ENCODE measurements at regions not wholly inside any gene's neighbourhood (a gene's known extent, or its start where the extent isn't known, plus 50 kb on each side); places are given as distances from the start of the nearest gene placed in this dataset.
"Not testable (repeated sequence)": the region's sequence is repeated elsewhere in the genome, so short reads cannot be mapped to it uniquely, and the experiment has no call there.

- no peaks in the 10 kb centered on the region for H3K36me3 ChIP-seq (ENCODE audit: control insufficient read depth in 5 of 5, insufficient read depth in 5 of 5, low read length in 5 of 5)
- H3K4me3 ChIP-seq (ENCODE audit: low read depth in 1 of 5, low read length in 5 of 5) = no peak overlapping the region
- no peak overlapping the region for H3K9ac ChIP-seq (ENCODE audit: low read length in 5 of 5)
- H3K27ac ChIP-seq (ENCODE audit: low read depth, low read length) = no peak overlapping the region
- H3K4me1 ChIP-seq (ENCODE audit: control insufficient read depth in 5 of 5, insufficient read depth in 5 of 5, low read length in 5 of 5) = no peaks in the 10 kb centered on the region
- no peaks in the 10 kb centered on the region for H3K27me3 ChIP-seq (ENCODE audit: control insufficient read depth in 5 of 5, insufficient read depth in 4 of 5, low read length in 5 of 5)
- no peaks in the 10 kb centered on the region for H3K9me3 ChIP-seq (ENCODE audit: control insufficient read depth in 5 of 5, low read length in 5 of 5)
Measured at GRCh38 chr10:109737009-109737408, 186.3 kb downstream of the XPNPEP1 start.

GRCh38 chr10:109735776-109736175, 187.5 kb downstream of the XPNPEP1 start:
- Histone ChIP-seq H3K27me3 (ENCODE audit: control insufficient read depth in 5 of 5, insufficient read depth in 4 of 5, low read length in 5 of 5) (no peaks in the 10 kb centered on the region), H3K4me1 (ENCODE audit: control insufficient read depth in 5 of 5, insufficient read depth in 5 of 5, low read length in 5 of 5) (no peaks in the 10 kb centered on the region), H3K36me3 (ENCODE audit: control insufficient read depth in 5 of 5, insufficient read depth in 5 of 5, low read length in 5 of 5) (no peaks in the 10 kb centered on the region), H3K4me3 (ENCODE audit: low read depth in 1 of 5, low read length in 5 of 5) (no peak overlapping the region), H3K27ac (ENCODE audit: low read depth, low read length) (no peak overlapping the region), H3K9me3 (ENCODE audit: control insufficient read depth in 5 of 5, low read length in 5 of 5) (no peaks in the 10 kb centered on the region), H3K9ac (ENCODE audit: low read length in 5 of 5) (no peak overlapping the region)

- Histone ChIP-seq H3K27me3 (ENCODE audit: control insufficient read depth in 5 of 5, insufficient read depth in 4 of 5, low read length in 5 of 5) (no peaks in the 10 kb centered on the region), H3K9me3 (ENCODE audit: control insufficient read depth in 5 of 5, low read length in 5 of 5) (no peaks in the 10 kb centered on the region), H3K4me3 (ENCODE audit: low read depth in 1 of 5, low read length in 5 of 5) (no peak overlapping the region), H3K36me3 (ENCODE audit: control insufficient read depth in 5 of 5, insufficient read depth in 5 of 5, low read length in 5 of 5) (no peaks in the 10 kb centered on the region), H3K4me1 (ENCODE audit: control insufficient read depth in 5 of 5, insufficient read depth in 5 of 5, low read length in 5 of 5) (no peaks in the 10 kb centered on the region), H3K27ac (ENCODE audit: low read depth, low read length) (no peak overlapping the region), H3K9ac (ENCODE audit: low read length in 5 of 5) (no peak overlapping the region)
Measured at GRCh38 chr10:109732254-109732965, 190.9 kb downstream of the XPNPEP1 start.

GRCh38 chr10:109729895-109730294, 193.4 kb downstream of the XPNPEP1 start:
- not testable (repeated sequence) for H3K27ac ChIP-seq (ENCODE audit: low read depth, low read length); H3K36me3 ChIP-seq (ENCODE audit: control insufficient read depth in 5 of 5, insufficient read depth in 5 of 5, low read length in 5 of 5); H3K9ac ChIP-seq (ENCODE audit: low read length in 5 of 5); H3K27me3 ChIP-seq (ENCODE audit: control insufficient read depth in 5 of 5, insufficient read depth in 4 of 5, low read length in 5 of 5); H3K4me1 ChIP-seq (ENCODE audit: control insufficient read depth in 5 of 5, insufficient read depth in 5 of 5, low read length in 5 of 5); H3K9me3 ChIP-seq (ENCODE audit: control insufficient read depth in 5 of 5, low read length in 5 of 5); H3K4me3 ChIP-seq (ENCODE audit: low read depth in 1 of 5, low read length in 5 of 5)

- H3K9ac ChIP-seq (ENCODE audit: low read length in 5 of 5) = no peak overlapping the region
- H3K27ac ChIP-seq (ENCODE audit: low read depth, low read length) = no peak overlapping the region
- H3K36me3 ChIP-seq (ENCODE audit: control insufficient read depth in 5 of 5, insufficient read depth in 5 of 5, low read length in 5 of 5) = no peaks in the 10 kb centered on the region
- H3K4me1 ChIP-seq (ENCODE audit: control insufficient read depth in 5 of 5, insufficient read depth in 5 of 5, low read length in 5 of 5) = no peaks in the 10 kb centered on the region
- H3K27me3 ChIP-seq (ENCODE audit: control insufficient read depth in 5 of 5, insufficient read depth in 4 of 5, low read length in 5 of 5) = no peaks in the 10 kb centered on the region
- no peaks in the 10 kb centered on the region for H3K9me3 ChIP-seq (ENCODE audit: control insufficient read depth in 5 of 5, low read length in 5 of 5)
- H3K4me3 ChIP-seq (ENCODE audit: low read depth in 1 of 5, low read length in 5 of 5) = no peak overlapping the region
Measured at GRCh38 chr10:109727436-109727835, 195.9 kb downstream of the XPNPEP1 start.

GRCh38 chr10:109726473-109726872, 196.8 kb downstream of the XPNPEP1 start:
- no peak overlapping the region for H3K27ac ChIP-seq (ENCODE audit: low read depth, low read length)
- no peaks in the 10 kb centered on the region for H3K4me1 ChIP-seq (ENCODE audit: control insufficient read depth in 5 of 5, insufficient read depth in 5 of 5, low read length in 5 of 5)
- no peaks in the 10 kb centered on the region for H3K27me3 ChIP-seq (ENCODE audit: control insufficient read depth in 5 of 5, insufficient read depth in 4 of 5, low read length in 5 of 5)
- no peaks in the 10 kb centered on the region for H3K36me3 ChIP-seq (ENCODE audit: control insufficient read depth in 5 of 5, insufficient read depth in 5 of 5, low read length in 5 of 5)
- H3K9me3 ChIP-seq (ENCODE audit: control insufficient read depth in 5 of 5, low read length in 5 of 5) = no peaks in the 10 kb centered on the region
- no peak overlapping the region for H3K9ac ChIP-seq (ENCODE audit: low read length in 5 of 5)
- no peak overlapping the region for H3K4me3 ChIP-seq (ENCODE audit: low read depth in 1 of 5, low read length in 5 of 5)

- H3K4me3 ChIP-seq (ENCODE audit: low read depth in 1 of 5, low read length in 5 of 5) = no peak overlapping the region
- H3K36me3 ChIP-seq (ENCODE audit: control insufficient read depth in 5 of 5, insufficient read depth in 5 of 5, low read length in 5 of 5) = no peaks in the 10 kb centered on the region
- no peaks in the 10 kb centered on the region for H3K9me3 ChIP-seq (ENCODE audit: control insufficient read depth in 5 of 5, low read length in 5 of 5)
- H3K27ac ChIP-seq (ENCODE audit: low read depth, low read length) = no peak overlapping the region
- no peaks in the 10 kb centered on the region for H3K4me1 ChIP-seq (ENCODE audit: control insufficient read depth in 5 of 5, insufficient read depth in 5 of 5, low read length in 5 of 5)
- H3K27me3 ChIP-seq (ENCODE audit: control insufficient read depth in 5 of 5, insufficient read depth in 4 of 5, low read length in 5 of 5) = no peaks in the 10 kb centered on the region
- no peak overlapping the region for H3K9ac ChIP-seq (ENCODE audit: low read length in 5 of 5)
Measured at GRCh38 chr10:109723305-109723704, 200.0 kb downstream of the XPNPEP1 start.

- no peaks in the 10 kb centered on the region for H3K27me3 ChIP-seq (ENCODE audit: control insufficient read depth in 5 of 5, insufficient read depth in 4 of 5, low read length in 5 of 5)
- no peaks in the 10 kb centered on the region for H3K36me3 ChIP-seq (ENCODE audit: control insufficient read depth in 5 of 5, insufficient read depth in 5 of 5, low read length in 5 of 5)
- H3K4me1 ChIP-seq (ENCODE audit: control insufficient read depth in 5 of 5, insufficient read depth in 5 of 5, low read length in 5 of 5) = no peaks in the 10 kb centered on the region
- no peaks in the 10 kb centered on the region for H3K9me3 ChIP-seq (ENCODE audit: control insufficient read depth in 5 of 5, low read length in 5 of 5)
- H3K9ac ChIP-seq (ENCODE audit: low read length in 5 of 5) = no peak overlapping the region
- no peak overlapping the region for H3K4me3 ChIP-seq (ENCODE audit: low read depth in 1 of 5, low read length in 5 of 5)
- no peak overlapping the region for H3K27ac ChIP-seq (ENCODE audit: low read depth, low read length)
Measured at GRCh38 chr10:109721453-109722064, 201.8 kb downstream of the XPNPEP1 start.

GRCh38 chr10:109706026-109706560, 217.2 kb downstream of the XPNPEP1 start:
- Histone ChIP-seq H3K4me1 (ENCODE audit: control insufficient read depth in 5 of 5, insufficient read depth in 5 of 5, low read length in 5 of 5) (no peaks in the 10 kb centered on the region), H3K27me3 (ENCODE audit: control insufficient read depth in 5 of 5, insufficient read depth in 4 of 5, low read length in 5 of 5) (no peaks in the 10 kb centered on the region), H3K36me3 (ENCODE audit: control insufficient read depth in 5 of 5, insufficient read depth in 5 of 5, low read length in 5 of 5) (no peaks in the 10 kb centered on the region), H3K9ac (ENCODE audit: low read length in 5 of 5) (no peak overlapping the region), H3K4me3 (ENCODE audit: low read depth in 1 of 5, low read length in 5 of 5) (no peak overlapping the region), H3K27ac (ENCODE audit: low read depth, low read length) (no peak overlapping the region), H3K9me3 (ENCODE audit: control insufficient read depth in 5 of 5, low read length in 5 of 5) (peaks cover 0 to 11% (median 9%) of the 10 kb centered on the region in 5 donors)

- Histone ChIP-seq H3K27me3 (ENCODE audit: control insufficient read depth in 5 of 5, insufficient read depth in 4 of 5, low read length in 5 of 5) (no peaks in the 10 kb centered on the region), H3K4me3 (ENCODE audit: low read depth in 1 of 5, low read length in 5 of 5) (no peak overlapping the region), H3K4me1 (ENCODE audit: control insufficient read depth in 5 of 5, insufficient read depth in 5 of 5, low read length in 5 of 5) (peaks cover 0 to 6% (median 0%) of the 10 kb centered on the region in 5 donors), H3K9ac (ENCODE audit: low read length in 5 of 5) (no peak overlapping the region), H3K36me3 (ENCODE audit: control insufficient read depth in 5 of 5, insufficient read depth in 5 of 5, low read length in 5 of 5) (no peaks in the 10 kb centered on the region), H3K27ac (ENCODE audit: low read depth, low read length) (no peak overlapping the region), H3K9me3 (ENCODE audit: control insufficient read depth in 5 of 5, low read length in 5 of 5) (no peaks in the 10 kb centered on the region)
Measured at GRCh38 chr10:109701633-109702215, 221.6 kb downstream of the XPNPEP1 start.
